Lower lobe of right lung (tissue), 2 donors: ENCODE measurements at regions not wholly inside any gene's neighbourhood (a gene's known extent, or its start where the extent isn't known, plus 50 kb on each side); places are given as distances from the start of the nearest gene placed in this dataset.

ENCODE experiments used
- ATAC-seq, 2 donors: fragments of 200-7000 bp; cut with Tn5 transposase; one replicate each; pipeline ENCODE4 v1.9.1; 2020 to 2022; ENCODE audit warnings: mild to moderate bottlenecking in 2 of 2, moderate library complexity in 2 of 2
- DNase-seq: peaks from one replicate; pipeline ENCODE4 v3.0.0-alpha.2; 2020
- H3K27ac ChIP-seq: fragments of 200-600 bp; one replicate; pipeline ENCODE4 v1.8.0; 2022
- H3K27me3 ChIP-seq: fragments of 200-600 bp; one replicate; pipeline ENCODE4 v1.8.0; 2022; ENCODE audit warnings: low read depth
- H3K36me3 ChIP-seq: fragments of 200-600 bp; one replicate; pipeline ENCODE4 v1.8.0; 2022; ENCODE audit warnings: mild to moderate bottlenecking
- H3K4me1 ChIP-seq: fragments of 200-600 bp; one replicate; pipeline ENCODE4 v1.8.0; 2022
- H3K4me3 ChIP-seq: fragments of 200-600 bp; one replicate; pipeline ENCODE4 v1.8.0; 2022; ENCODE audit warnings: mild to moderate bottlenecking
- H3K9me3 ChIP-seq: fragments of 200-600 bp; one replicate; pipeline ENCODE4 v1.8.0; 2022
- CTCF ChIP-seq: fragments of 200-600 bp; IDR thresholded peaks from one replicate; pipeline ENCODE4 v1.8.0; 2022; ENCODE audit warnings: antibody characterized with exemption, mild to moderate bottlenecking
- intact Hi-C: fragments of 100-400 bp; cut with DNase I; formaldehyde crosslinking; loops from one replicate; pipeline ENCODE4 v1.11.0; 2022
- donor health status: DM: no; HTN: yes; CAD: no; lungs with severe emphysema.

GRCh38 chr2:15718103-15718943 is 126.7 kb downstream of the DDX1 start:
- intact Hi-C loops = no loop called here
- no peak for ATAC-seq
- H3K27ac ChIP-seq = no peak overlapping the region
- no peaks in the 10 kb centered on the region for H3K27me3 ChIP-seq
- no peaks in the 10 kb centered on the region for H3K9me3 ChIP-seq
- TF ChIP-seq CTCF = no peak
- no peak for DNase-seq
- no peak overlapping the region for H3K4me3 ChIP-seq
- H3K4me1 ChIP-seq = no peaks in the 10 kb centered on the region
- H3K36me3 ChIP-seq = no peaks in the 10 kb centered on the region

- no peaks in the 10 kb centered on the region for H3K9me3 ChIP-seq
- no peaks in the 10 kb centered on the region for H3K4me1 ChIP-seq
- no peak for DNase-seq
- intact Hi-C loops = no loop called here
- H3K27me3 ChIP-seq = no peaks in the 10 kb centered on the region
- no peak for TF ChIP-seq CTCF
- no peak overlapping the region for H3K4me3 ChIP-seq
- no peak overlapping the region for H3K27ac ChIP-seq
- H3K36me3 ChIP-seq = no peaks in the 10 kb centered on the region
- ATAC-seq = no peak
Measured at GRCh38 chr2:15718944-15719323, 127.3 kb downstream of the DDX1 start.

- H3K27me3 ChIP-seq = no peaks in the 10 kb centered on the region
- no peak for ATAC-seq
- no peak overlapping the region for H3K27ac ChIP-seq
- no peak for DNase-seq
- no peaks in the 10 kb centered on the region for H3K9me3 ChIP-seq
- intact Hi-C loops = no loop called here
- H3K4me1 ChIP-seq = no peaks in the 10 kb centered on the region
- no peaks in the 10 kb centered on the region for H3K36me3 ChIP-seq
- no peak for TF ChIP-seq CTCF
- no peak overlapping the region for H3K4me3 ChIP-seq
Measured at GRCh38 chr2:15719566-15720313, 128.1 kb downstream of the DDX1 start.

GRCh38 chr2:15720561-15721307 is 129.1 kb downstream of the DDX1 start:
- no peak for TF ChIP-seq CTCF
- intact Hi-C loops = no loop called here
- no peaks in the 10 kb centered on the region for H3K4me1 ChIP-seq
- no peak overlapping the region for H3K4me3 ChIP-seq
- no peak overlapping the region for H3K27ac ChIP-seq
- DNase-seq (no peak), ATAC-seq (no peak)
- no peaks in the 10 kb centered on the region for H3K27me3 ChIP-seq
- no peaks in the 10 kb centered on the region for H3K36me3 ChIP-seq
- H3K9me3 ChIP-seq = no peaks in the 10 kb centered on the region

- TF ChIP-seq CTCF = no peak
- no peaks in the 10 kb centered on the region for H3K27me3 ChIP-seq
Measured at GRCh38 chr2:15721411-15722067, 129.9 kb downstream of the DDX1 start.

More at GRCh38 chr2:15721411-15722067, 129.9 kb downstream of the DDX1 start:
- H3K4me3 ChIP-seq = no peak overlapping the region
- H3K36me3 ChIP-seq = no peaks in the 10 kb centered on the region
- H3K27ac ChIP-seq = no peak overlapping the region
- H3K9me3 ChIP-seq = no peaks in the 10 kb centered on the region
- H3K4me1 ChIP-seq = no peaks in the 10 kb centered on the region
- intact Hi-C loops = no loop called here
- ATAC-seq = no peak
- no peak for DNase-seq
